A673 (cell line): ENCODE measurements at regions not wholly inside any gene's neighbourhood (a gene's known extent, or its start where the extent isn't known, plus 50 kb on each side); places are given as distances from the start of the nearest gene placed in this dataset.

Experiments used
- BruUV-seq: library from RNA; stranded (reverse); fragments of 400-500 nt; replicated peaks from 2 replicates; lab custom pipeline; 2021; lab: Mats Ljungman, UMichigan
- CTCF ChIA-PET: fragments of 300-600 bp; sonication (Branson Sonifier 250); formaldehyde crosslinking; loops from one replicate; lab custom pipeline; 2022; ENCODE audit warnings: antibody characterized with exemption; lab: Charles Lee
- POLR2A ChIA-PET: fragments of 300-600 bp; sonication (Branson Sonifier 250); formaldehyde crosslinking; loops from one replicate; lab custom pipeline; 2022; ENCODE audit warnings: antibody characterized with exemption; ENCODE audit not compliant: low non-redundant PET; lab: Charles Lee
- DNase-seq: peaks from one replicate; pipeline ENCODE4 v3.0.0-alpha.2; 2015; ENCODE audit warnings: low spot score
- H3K27ac ChIP-seq: fragments of 200-600 bp; sonication (generic); 2 replicates; pipeline ENCODE4 v1.5.1; 2016; ENCODE audit warnings: mixed run types, low read depth, mild to moderate bottlenecking, mixed read lengths, antibody characterized with exemption, low read length; ENCODE audit not compliant: poor library complexity, severe bottlenecking
- H3K27me3 ChIP-seq: fragments of 200-600 bp; sonication (generic); replicated peaks from 2 replicates; pipeline ENCODE4 v1.6.1; 2017; ENCODE audit warnings: mixed run types, low read depth, mild to moderate bottlenecking, mixed read lengths, antibody characterized with exemption, low read length; ENCODE audit not compliant: insufficient read depth, poor library complexity
- H3K36me3 ChIP-seq: fragments of 200-600 bp; sonication (generic); 2 replicates; pipeline ENCODE4 v1.6.1; 2016; ENCODE audit warnings: mixed run types, mild to moderate bottlenecking, mixed read lengths, antibody characterized with exemption, low read length; ENCODE audit not compliant: insufficient read depth, poor library complexity, severe bottlenecking
- H3K4me1 ChIP-seq: fragments of 200-600 bp; sonication (generic); 2 replicates; pipeline ENCODE4 v1.6.1; 2017; ENCODE audit warnings: mixed run types, mild to moderate bottlenecking, mixed read lengths, antibody characterized with exemption, low read length; ENCODE audit not compliant: insufficient read depth, poor library complexity, severe bottlenecking
- H3K4me3 ChIP-seq: fragments of 200-600 bp; sonication (generic); 2 replicates; pipeline ENCODE4 v1.5.1; 2016; ENCODE audit warnings: low read depth, mixed run types, mild to moderate bottlenecking, mixed read lengths, low read length; ENCODE audit not compliant: poor library complexity, severe bottlenecking
- H3K9me3 ChIP-seq: fragments of 200-600 bp; sonication (generic); 2 replicates; pipeline ENCODE4 v1.6.1; 2016; ENCODE audit warnings: mixed run types, low read depth, mild to moderate bottlenecking, mixed read lengths, antibody characterized with exemption, low read length; ENCODE audit not compliant: poor library complexity, severe bottlenecking
- CTCF ChIP-seq: fragments of 300-800, 200-600 bp; sonication (generic); conservative IDR thresholded peaks from 2 replicates; pipeline ENCODE4 v1.5.1; 2017; ENCODE audit warnings: low read depth, mild to moderate bottlenecking, antibody characterized with exemption, low read length, moderate library complexity, mixed read lengths
- EZH2 ChIP-seq: fragments of 200-600 bp; sonication (generic); IDR thresholded peaks from 2 replicates; pipeline ENCODE4 v1.6.1; 2017; ENCODE audit warnings: borderline replicate concordance, low read depth, mild to moderate bottlenecking, mixed read lengths, antibody characterized with exemption, low read length; ENCODE audit not compliant: poor library complexity, severe bottlenecking
- intact Hi-C: fragments of 100-400 bp; cut with micrococcal nuclease; formaldehyde crosslinking; loops from one replicate; pipeline ENCODE4 v1.10.0; 2022; ENCODE audit not compliant: unreplicated experiment

- ChIA-PET POLR2A (no interaction called here), CTCF (interaction anchor here (0.6 kb wide), 1 partner anchor 83 kb away, joined by 5 read pairs; no protein-coding TSS in a partner anchor)
- TF ChIP-seq CTCF: peak; percentile 58
- no peak for TF ChIP-seq EZH2
- DNase-seq: peak; percentile 67
- Histone ChIP-seq H3K4me1 (no peaks in the 10 kb centered on the region), H3K9me3 (no peaks in the 10 kb centered on the region), H3K36me3 (no peaks in the 10 kb centered on the region), H3K27ac (no peak overlapping the region), H3K4me3 (no peak overlapping the region), H3K27me3 (no peaks in the 10 kb centered on the region)
- no TSS peak for BruUV-seq
- intact Hi-C loops: loop anchor here (10.0 kb wide), 1 partner anchor 1303 kb away; no protein-coding TSS in a partner anchor
These were observed 207.9 kb upstream of the FAM241A start for GRCh38 chr4:111937368-111937767.

- BruUV-seq: no TSS peak
- TF ChIP-seq CTCF (no peak), EZH2 (no peak)
- Histone ChIP-seq H3K36me3 (no peaks in the 10 kb centered on the region), H3K9me3 (no peaks in the 10 kb centered on the region), H3K27me3 (no peaks in the 10 kb centered on the region), H3K4me3 (no peak overlapping the region), H3K4me1 (no peaks in the 10 kb centered on the region), H3K27ac (no peak overlapping the region)
- intact Hi-C loops: no loop called here
- no peak for DNase-seq
- ChIA-PET POLR2A (no interaction called here), CTCF (no interaction called here)
These were observed 203.3 kb upstream of the FAM241A start for GRCh38 chr4:111941957-111942356.

- BruUV-seq: no TSS peak
- CTCF ChIA-PET: no interaction called here
These were observed 201.5 kb upstream of the FAM241A start for GRCh38 chr4:111943796-111944203.

More at GRCh38 chr4:111943796-111944203, 201.5 kb upstream of the FAM241A start:
- Histone ChIP-seq H3K27me3 (no peaks in the 10 kb centered on the region), H3K4me3 (no peak overlapping the region), H3K36me3 (no peaks in the 10 kb centered on the region), H3K9me3 (no peaks in the 10 kb centered on the region), H3K27ac (no peak overlapping the region), H3K4me1 (no peaks in the 10 kb centered on the region)
- intact Hi-C loops: no loop called here
- peak; percentile 54 for TF ChIP-seq CTCF
- TF ChIP-seq EZH2: no peak
- peak; percentile 53 for DNase-seq
- POLR2A ChIA-PET: no interaction called here
